ENCODE measurements at regions not wholly inside any gene's neighbourhood (a gene's known extent, or its start where the extent isn't known, plus 50 kb on each side); places are given as distances from the start of the nearest gene placed in this dataset.
"Not testable (repeated sequence)": the region's sequence is repeated elsewhere in the genome, so short reads cannot be mapped to it uniquely, and the experiment has no call there.

GRCh38 chr2:173523497-173523896 is 168.8 kb downstream of the CDCA7 start:
- no peaks in the 10 kb centered on the region for H3K27me3 ChIP-seq (ENCODE audit: low read length)
- 0 out of 2 replicates have a peak, but pooled peaks cover 3% of the 10 kb centered on the region for H3K9me3 ChIP-seq (ENCODE audit: low read length)
- no peaks in the 10 kb centered on the region for H4K20me1 ChIP-seq (ENCODE audit: low read length)
- H3F3A ChIP-seq (ENCODE audit: low read length, unreplicated experiment), result no peaks in the 10 kb centered on the region
- no peak overlapping the region for H3K27ac ChIP-seq (ENCODE audit: low read length)
- no peaks in the 10 kb centered on the region for H3K79me2 ChIP-seq (ENCODE audit: low read length)
- DNase-seq (no peak), ATAC-seq (no peak)
- ChIA-PET CTCF (no interaction called here), POLR2A (ENCODE audit: unreplicated experiment) (no interaction called here)
- H3K4me1 ChIP-seq (ENCODE audit: insufficient read depth, low read length), result peaks cover 23% of the 10 kb centered on the region
- no TSS peak for BruUV-seq (replicated peaks)
- no peak overlapping the region for H3K9ac ChIP-seq (ENCODE audit: low read length)
- no peaks in the 10 kb centered on the region for H3K36me3 ChIP-seq (ENCODE audit: low read depth, low read length)
- H3K9me2 ChIP-seq (replicated peaks; ENCODE audit: low read length), result no peaks in the 10 kb centered on the region
- no peak overlapping the region for H3K4me3 ChIP-seq (ENCODE audit: low read length)
- H2AFZ ChIP-seq (ENCODE audit: low read length), result no peak overlapping the region
- intact Hi-C loops (cut with micrococcal nuclease), result no loop called here
- H3K4me2 ChIP-seq (ENCODE audit: low read length), result no peak overlapping the region
- TF ChIP-seq CTCF (conservative IDR thresholded peaks at IDR 0.05; ENCODE audit: low read depth, low read length) (no peak), EZH2phosphoT487 (IDR thresholded peaks at IDR 0.05; ENCODE audit: borderline replicate concordance, low read length) (no peak), EZH2 (IDR thresholded peaks at IDR 0.05; ENCODE audit: low read length, unreplicated experiment) (no peak)

GRCh38 chr2:173524256-173524955 is 169.7 kb downstream of the CDCA7 start:
- Histone ChIP-seq H3K4me2 (ENCODE audit: low read length) (no peak overlapping the region), H3K79me2 (ENCODE audit: low read length) (no peaks in the 10 kb centered on the region), H3K27ac (ENCODE audit: low read length) (no peak overlapping the region), H3K9me3 (ENCODE audit: low read length) (0 out of 2 replicates have a peak, but pooled peaks cover 3% of the 10 kb centered on the region), H3K9ac (ENCODE audit: low read length) (no peak overlapping the region), H3F3A (ENCODE audit: low read length, unreplicated experiment) (no peaks in the 10 kb centered on the region), H4K20me1 (ENCODE audit: low read length) (no peaks in the 10 kb centered on the region), H3K4me1 (ENCODE audit: insufficient read depth, low read length) (peaks cover 23% of the 10 kb centered on the region), H2AFZ (ENCODE audit: low read length) (no peak overlapping the region), H3K9me2 (replicated peaks; ENCODE audit: low read length) (no peaks in the 10 kb centered on the region), H3K27me3 (ENCODE audit: low read length) (no peaks in the 10 kb centered on the region), H3K36me3 (ENCODE audit: low read depth, low read length) (no peaks in the 10 kb centered on the region), H3K4me3 (ENCODE audit: low read length) (no peak overlapping the region)
- TF ChIP-seq EZH2phosphoT487 (IDR thresholded peaks at IDR 0.05; ENCODE audit: borderline replicate concordance, low read length), result no peak
- no peak for TF ChIP-seq EZH2 (IDR thresholded peaks at IDR 0.05; ENCODE audit: low read length, unreplicated experiment)
- no peak for TF ChIP-seq CTCF (conservative IDR thresholded peaks at IDR 0.05; ENCODE audit: low read depth, low read length)
- ATAC-seq (no peak), DNase-seq (no peak)
- ChIA-PET CTCF (no interaction called here), POLR2A (ENCODE audit: unreplicated experiment) (no interaction called here)
- intact Hi-C loops (cut with micrococcal nuclease), result no loop called here
- no TSS peak for BruUV-seq (replicated peaks)

- H3K9me2 ChIP-seq (replicated peaks; ENCODE audit: low read length); H3K9me3 ChIP-seq (ENCODE audit: low read length); POLR2A ChIA-PET (ENCODE audit: unreplicated experiment); H3K36me3 ChIP-seq (ENCODE audit: low read depth, low read length); CTCF ChIA-PET; H3K27me3 ChIP-seq (ENCODE audit: low read length); H3K4me1 ChIP-seq (ENCODE audit: insufficient read depth, low read length); H3F3A ChIP-seq (ENCODE audit: low read length, unreplicated experiment); intact Hi-C loops (cut with micrococcal nuclease); H4K20me1 ChIP-seq (ENCODE audit: low read length): not testable (repeated sequence)
- peak overlapping the region; percentile 33 for H3K27ac ChIP-seq (ENCODE audit: low read length)
- peak overlapping the region; percentile 74 for H3K4me3 ChIP-seq (ENCODE audit: low read length)
- H3K4me2 ChIP-seq (ENCODE audit: low read length), result peak overlapping the region; percentile 83
- peak; percentile 40 for DNase-seq
- peak overlapping the region; percentile 78 for H2AFZ ChIP-seq (ENCODE audit: low read length)
- H3K79me2 ChIP-seq (ENCODE audit: low read length), result peaks cover 42% of the 10 kb centered on the region
- BruUV-seq (replicated peaks), result TSS peak; percentile 58
- H3K9ac ChIP-seq (ENCODE audit: low read length), result peak overlapping the region; percentile 46
- ATAC-seq, result peak; percentile 80
These were observed 178.3 kb downstream of the CDCA7 start for GRCh38 chr2:173532732-173533531.

All from PC-3 (cell line).